Activated T-cell treated with anti-CD3 and anti-CD28 coated beads for 48 hours (primary cell): ENCODE measurements at regions not wholly inside any gene's neighbourhood (a gene's known extent, or its start where the extent isn't known, plus 50 kb on each side); places are given as distances from the start of the nearest gene placed in this dataset.
"Not testable (repeated sequence)": the region's sequence is repeated elsewhere in the genome, so short reads cannot be mapped to it uniquely, and the experiment has no call there.

Source experiments
- DNase-seq: peaks from one replicate; pipeline ENCODE4 v3.0.0-alpha.2; 2020; ENCODE audit warnings: low read depth

GRCh38 chrX:128780934-128781333, 728.7 kb upstream of the ACTRT1 start:
- no peak for DNase-seq

GRCh38 chrX:128769495-128769894, 717.3 kb upstream of the ACTRT1 start:
- no peak for DNase-seq

GRCh38 chrX:128759745-128760144, 707.5 kb upstream of the ACTRT1 start:
- DNase-seq: no peak

- no peak for DNase-seq
Observed at GRCh38 chrX:128759177-128759576, 707.0 kb upstream of the ACTRT1 start.

- DNase-seq: no peak
Observed at GRCh38 chrX:128754130-128754529, 701.9 kb upstream of the ACTRT1 start.

- DNase-seq: no peak
Observed at GRCh38 chrX:128739539-128739938, 687.3 kb upstream of the ACTRT1 start.

GRCh38 chrX:128728943-128729342, 676.7 kb upstream of the ACTRT1 start:
- no peak for DNase-seq

- DNase-seq: no peak
Observed at GRCh38 chrX:128717635-128718578, 665.7 kb upstream of the ACTRT1 start.

- no peak for DNase-seq
Observed at GRCh38 chrX:128714425-128714824, 662.2 kb upstream of the ACTRT1 start.

GRCh38 chrX:128699716-128700285, 647.6 kb upstream of the ACTRT1 start:
- DNase-seq: no peak

GRCh38 chrX:128698573-128699181, 646.5 kb upstream of the ACTRT1 start:
- no peak for DNase-seq

- no peak for DNase-seq
Observed at GRCh38 chrX:128691872-128692271, 639.7 kb upstream of the ACTRT1 start.

- DNase-seq: no peak
Observed at GRCh38 chrX:128685387-128685786, 633.2 kb upstream of the ACTRT1 start.

GRCh38 chrX:128676651-128677050, 624.4 kb upstream of the ACTRT1 start:
- DNase-seq: no peak

GRCh38 chrX:128674326-128675086, 622.3 kb upstream of the ACTRT1 start:
- not testable (repeated sequence) for DNase-seq

- no peak for DNase-seq
Observed at GRCh38 chrX:128664211-128664610, 612.0 kb upstream of the ACTRT1 start.

- DNase-seq: no peak
Observed at GRCh38 chrX:128653524-128654060, 601.4 kb upstream of the ACTRT1 start.

GRCh38 chrX:128650326-128650725, 598.1 kb upstream of the ACTRT1 start:
- no peak for DNase-seq

- DNase-seq: no peak
Observed at GRCh38 chrX:128634754-128635153, 582.6 kb upstream of the ACTRT1 start.

GRCh38 chrX:128623361-128623760, 571.2 kb upstream of the ACTRT1 start:
- DNase-seq: no peak

GRCh38 chrX:128622296-128622695, 570.1 kb upstream of the ACTRT1 start:
- no peak for DNase-seq

GRCh38 chrX:128619490-128619889, 567.3 kb upstream of the ACTRT1 start:
- DNase-seq: no peak
